Fibroblast of the conjunctiva (primary cell): ENCODE measurements at regions not wholly inside any gene's neighbourhood (a gene's known extent, or its start where the extent isn't known, plus 50 kb on each side); places are given as distances from the start of the nearest gene placed in this dataset.

Source experiments
- DNase-seq: peaks from one replicate; pipeline ENCODE4 v3.0.0-alpha.2; 2010; ENCODE audit warnings: low read depth

GRCh38 chr4:123455360-123455759 lies 58.8 kb downstream of the SPRY1 start:
- no peak for DNase-seq

- no peak for DNase-seq
Measured at GRCh38 chr4:123462007-123462406, 65.4 kb downstream of the SPRY1 start.

- no peak for DNase-seq
Measured at GRCh38 chr4:123463869-123464268, 67.3 kb downstream of the SPRY1 start.

GRCh38 chr4:123465416-123465815 lies 68.8 kb downstream of the SPRY1 start:
- no peak for DNase-seq

GRCh38 chr4:123466080-123466785 lies 69.6 kb downstream of the SPRY1 start:
- DNase-seq = no peak

- DNase-seq = no peak
Measured at GRCh38 chr4:123468479-123469031, 72.0 kb downstream of the SPRY1 start.

- no peak for DNase-seq
Measured at GRCh38 chr4:123469245-123469644, 72.7 kb downstream of the SPRY1 start.

- DNase-seq = no peak
Measured at GRCh38 chr4:123469696-123470095, 73.1 kb downstream of the SPRY1 start.

- DNase-seq = no peak
Measured at GRCh38 chr4:123470640-123471039, 74.0 kb downstream of the SPRY1 start.

GRCh38 chr4:123471655-123472369 lies 75.2 kb downstream of the SPRY1 start:
- DNase-seq = no peak

GRCh38 chr4:123474817-123475216 lies 78.2 kb downstream of the SPRY1 start:
- no peak for DNase-seq

- no peak for DNase-seq
Measured at GRCh38 chr4:123476089-123476488, 79.5 kb downstream of the SPRY1 start.

- no peak for DNase-seq
Measured at GRCh38 chr4:123477711-123478209, 81.2 kb downstream of the SPRY1 start.

GRCh38 chr4:123478859-123479345 lies 82.3 kb downstream of the SPRY1 start:
- no peak for DNase-seq

- DNase-seq = no peak
Measured at GRCh38 chr4:123479944-123480343, 83.3 kb downstream of the SPRY1 start.

GRCh38 chr4:123480706-123481418 lies 84.3 kb downstream of the SPRY1 start:
- DNase-seq = no peak

- DNase-seq = no peak
Measured at GRCh38 chr4:123481717-123482116, 85.1 kb downstream of the SPRY1 start.

GRCh38 chr4:123484291-123484926 lies 87.8 kb downstream of the SPRY1 start:
- no peak for DNase-seq

GRCh38 chr4:123485601-123486000 lies 89.0 kb downstream of the SPRY1 start:
- no peak for DNase-seq

GRCh38 chr4:123488916-123489315 lies 92.3 kb downstream of the SPRY1 start:
- no peak for DNase-seq

GRCh38 chr4:123495530-123495929 lies 98.9 kb downstream of the SPRY1 start:
- no peak for DNase-seq

GRCh38 chr4:123496421-123496820 lies 99.8 kb downstream of the SPRY1 start:
- no peak for DNase-seq
